SJSA1 (cell line): ENCODE measurements at regions not wholly inside any gene's neighbourhood (a gene's known extent, or its start where the extent isn't known, plus 50 kb on each side); places are given as distances from the start of the nearest gene placed in this dataset.

Experiments
- DNase-seq, 2 experiments: peaks; one replicate each; pipeline ENCODE4 v3.0.0-alpha.2; 2015 to 2020; ENCODE audit warnings: low spot score in 2 of 2, low read depth in 1 of 2
- H3K27ac ChIP-seq: fragments of 250-450 bp; sonication (Bioruptor Pico); 2 replicates; pipeline ENCODE4 v1.5.1; 2020; ENCODE audit warnings: mild to moderate bottlenecking, moderate library complexity
- H3K27me3 ChIP-seq: fragments of 250-450 bp; sonication (Bioruptor Pico); replicated peaks from 2 replicates; pipeline ENCODE4 v1.5.1; 2020; ENCODE audit warnings: mild to moderate bottlenecking, moderate library complexity
- H3K36me3 ChIP-seq: fragments of 250-450 bp; sonication (Bioruptor Pico); 2 replicates; pipeline ENCODE4 v1.5.1; 2020; ENCODE audit warnings: mild to moderate bottlenecking
- H3K4me1 ChIP-seq: fragments of 250-450 bp; sonication (Bioruptor Pico); replicated peaks from 2 replicates; pipeline ENCODE4 v1.6.1; 2021; ENCODE audit warnings: mild to moderate bottlenecking
- H3K4me3 ChIP-seq: fragments of 250-450 bp; sonication (Bioruptor Pico); 2 replicates; pipeline ENCODE4 v1.5.1; 2020; ENCODE audit warnings: mild to moderate bottlenecking
- H3K9me3 ChIP-seq: fragments of 250-450 bp; sonication (Bioruptor Pico); replicated peaks from 2 replicates; pipeline ENCODE4 v1.5.1; 2020; ENCODE audit warnings: mild to moderate bottlenecking

DNA sequence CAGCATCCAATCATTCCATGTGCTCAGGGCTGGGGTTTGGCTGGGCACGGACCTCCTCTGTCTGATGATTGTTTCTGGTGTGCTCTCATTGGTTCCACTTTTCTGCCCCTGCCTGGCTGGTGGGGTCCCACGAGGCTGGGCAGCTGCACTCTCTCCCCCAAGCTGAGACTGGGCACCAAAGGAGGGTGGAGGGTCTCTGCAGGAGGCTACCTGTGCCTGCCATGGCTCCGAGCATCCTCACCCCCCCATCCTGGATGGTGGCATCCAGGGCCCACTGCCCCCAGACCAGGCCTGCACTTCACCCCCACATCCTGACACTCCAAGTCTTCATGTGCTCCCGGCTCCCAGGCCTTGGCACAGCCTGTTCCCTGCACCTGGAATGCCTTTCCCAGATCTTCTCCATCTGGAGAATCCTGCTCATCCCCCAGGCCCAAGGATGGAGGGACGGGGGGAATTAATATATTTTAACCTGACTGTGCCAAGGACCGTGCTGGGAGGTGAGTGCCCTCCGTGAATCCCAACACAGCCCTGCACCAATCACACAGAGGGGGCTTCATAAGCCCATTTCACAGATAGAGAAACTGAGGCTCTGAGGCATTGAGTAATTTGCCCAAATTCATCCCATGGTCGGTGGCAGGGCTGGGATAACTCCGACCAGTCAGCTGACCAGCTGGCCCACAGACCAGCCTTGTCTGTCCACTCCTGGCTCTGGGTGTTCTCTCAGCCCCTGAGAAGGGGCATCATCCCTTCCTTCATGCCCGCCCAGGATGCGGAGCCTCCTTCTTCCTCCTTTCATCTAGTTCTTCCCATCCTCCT, 403.4 kb downstream of the MATN1 start:
- no peaks in the 10 kb centered on the region for H3K4me1 ChIP-seq
- no peaks in the 10 kb centered on the region; the same call in 1 of the 2 replicates for H3K9me3 ChIP-seq
- DNase-seq: peak in 1 of 2 experiments; percentile 22
- no peak overlapping the region for H3K27ac ChIP-seq
- no peak overlapping the region for H3K4me3 ChIP-seq
- no peaks in the 10 kb centered on the region; the same call in 1 of the 2 replicates for H3K27me3 ChIP-seq
- no peaks in the 10 kb centered on the region for H3K36me3 ChIP-seq

DNA sequence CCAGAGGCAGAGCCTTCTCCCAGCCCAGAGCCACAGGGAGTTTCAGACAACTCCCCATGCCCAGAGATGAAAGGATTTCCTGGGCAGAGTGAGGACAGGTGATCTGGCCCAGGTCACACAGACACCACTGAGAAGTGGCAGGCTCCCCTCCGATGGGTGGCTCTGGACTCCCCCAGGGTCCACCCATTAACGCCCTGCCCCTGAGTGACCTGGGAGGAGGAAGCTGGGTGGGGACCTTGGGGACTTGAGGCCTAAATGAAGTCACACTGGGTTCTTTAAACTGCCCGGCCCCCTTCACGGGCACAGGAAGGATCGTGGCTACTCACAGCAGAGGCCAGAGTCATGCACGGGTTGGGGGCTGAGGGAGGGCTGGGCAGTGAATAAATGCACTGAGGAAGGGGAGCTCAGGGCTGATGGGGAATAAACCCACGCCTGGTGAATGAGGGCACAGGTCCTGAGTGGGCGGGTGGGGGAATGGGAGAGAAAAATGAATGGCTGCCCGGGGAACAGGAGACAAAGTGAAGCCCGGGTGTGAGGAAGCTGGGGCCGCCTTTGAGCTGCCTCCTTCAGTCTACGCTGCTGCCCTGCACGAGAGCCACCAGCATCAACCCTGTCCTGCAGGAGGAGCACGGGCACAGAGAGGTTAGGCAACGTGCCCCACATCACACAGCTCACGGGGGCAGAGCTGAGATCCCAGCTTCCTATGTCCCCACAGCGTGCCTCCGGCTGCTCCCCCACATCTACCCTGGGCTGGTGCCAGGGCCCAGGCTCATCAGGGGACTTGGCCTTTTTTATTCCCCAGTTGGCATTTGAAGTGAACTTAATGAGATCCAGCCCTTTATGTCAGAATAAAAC, 404.3 kb downstream of the MATN1 start:
- H3K4me3 ChIP-seq: no peak overlapping the region
- peak in 1 of 2 experiments; percentile 26 for DNase-seq

DNA sequence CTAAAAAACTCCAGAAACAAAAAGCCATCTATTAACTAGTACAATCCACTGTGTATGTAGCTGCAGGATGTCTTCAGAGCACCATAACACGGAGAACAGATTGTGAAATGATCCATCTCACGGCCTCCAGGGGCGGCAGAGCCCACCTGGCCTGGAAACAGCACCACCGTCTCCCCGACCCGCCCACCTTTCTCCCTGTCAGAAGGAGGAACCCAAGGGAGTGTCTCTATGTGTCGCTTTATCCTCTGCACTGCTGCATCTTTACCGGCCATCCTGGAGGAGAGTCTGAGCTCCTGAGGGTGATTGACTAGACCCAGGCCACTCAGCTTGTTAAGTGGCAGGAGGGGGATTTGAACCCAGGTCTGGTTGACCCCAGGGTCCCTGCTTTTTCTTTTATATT, 405.0 kb downstream of the MATN1 start:
- Histone ChIP-seq H3K9me3 (no peaks in the 10 kb centered on the region; the same call in 1 of the 2 replicates), H3K4me3 (no peak overlapping the region), H3K27me3 (no peaks in the 10 kb centered on the region; the same call in none of the 2 replicates), H3K27ac (no peak overlapping the region), H3K36me3 (no peaks in the 10 kb centered on the region), H3K4me1 (no peaks in the 10 kb centered on the region)
- DNase-seq: peak in 1 of 2 experiments; percentile 24

More for the DNA sequence above, 404.3 kb downstream of the MATN1 start:
- H3K4me1 ChIP-seq: no peaks in the 10 kb centered on the region
- no peaks in the 10 kb centered on the region for H3K36me3 ChIP-seq
- H3K27me3 ChIP-seq: no peaks in the 10 kb centered on the region; the same call in none of the 2 replicates
- H3K27ac ChIP-seq: no peak overlapping the region
- H3K9me3 ChIP-seq: no peaks in the 10 kb centered on the region; the same call in 1 of the 2 replicates

DNA sequence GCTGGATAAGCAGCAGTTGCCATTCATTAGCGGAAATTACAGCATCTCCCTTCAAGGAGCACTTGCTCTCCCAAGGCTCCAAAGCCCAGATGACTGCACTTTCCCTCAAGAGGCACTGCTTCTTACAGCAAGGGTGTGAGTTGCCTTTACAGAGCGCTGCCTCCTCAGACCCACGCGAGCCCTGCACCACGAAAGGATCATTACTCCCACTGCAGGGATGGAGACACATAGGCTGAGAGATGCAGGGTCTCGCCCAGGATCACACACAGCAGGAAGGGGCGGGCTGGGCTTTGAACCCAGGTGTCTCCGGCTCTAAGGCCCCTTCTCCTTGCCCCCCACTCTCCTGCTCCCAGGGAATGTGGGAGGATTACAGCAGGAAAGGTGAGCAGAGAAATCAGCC, 405.5 kb downstream of the MATN1 start:
- Histone ChIP-seq H3K4me1 (no peaks in the 10 kb centered on the region), H3K4me3 (no peak overlapping the region), H3K36me3 (no peaks in the 10 kb centered on the region), H3K9me3 (no peaks in the 10 kb centered on the region; the same call in 1 of the 2 replicates), H3K27me3 (no peaks in the 10 kb centered on the region; the same call in none of the 2 replicates), H3K27ac (no peak overlapping the region)
- peak in 1 of 2 experiments; percentile 15 for DNase-seq

DNA sequence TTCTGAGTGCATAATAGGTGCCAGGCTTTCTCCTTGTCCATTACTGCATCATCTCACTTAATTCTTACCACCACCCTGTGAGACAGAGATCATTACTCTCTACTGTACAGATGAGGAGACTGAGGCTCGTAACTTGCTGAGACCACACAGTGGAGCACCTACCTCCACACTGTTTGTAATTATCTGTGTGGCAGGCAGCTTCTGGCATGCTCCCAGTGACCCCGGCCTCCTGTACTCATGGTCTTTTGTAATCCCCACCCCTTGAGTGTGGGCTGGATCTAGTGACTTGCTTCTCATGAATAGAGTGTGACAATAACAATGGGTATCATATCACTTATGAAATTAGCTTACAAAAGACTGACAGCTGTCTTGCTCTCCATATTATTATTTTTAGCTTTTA, 407.3 kb downstream of the MATN1 start:
- peak in 1 of 2 experiments; percentile 27 for DNase-seq
- H3K27ac ChIP-seq: no peak overlapping the region
- no peaks in the 10 kb centered on the region for H3K4me1 ChIP-seq
- no peaks in the 10 kb centered on the region; the same call in 1 of the 2 replicates for H3K9me3 ChIP-seq
- H3K4me3 ChIP-seq: no peak overlapping the region
- no peaks in the 10 kb centered on the region for H3K36me3 ChIP-seq
- no peaks in the 10 kb centered on the region; the same call in none of the 2 replicates for H3K27me3 ChIP-seq

DNA sequence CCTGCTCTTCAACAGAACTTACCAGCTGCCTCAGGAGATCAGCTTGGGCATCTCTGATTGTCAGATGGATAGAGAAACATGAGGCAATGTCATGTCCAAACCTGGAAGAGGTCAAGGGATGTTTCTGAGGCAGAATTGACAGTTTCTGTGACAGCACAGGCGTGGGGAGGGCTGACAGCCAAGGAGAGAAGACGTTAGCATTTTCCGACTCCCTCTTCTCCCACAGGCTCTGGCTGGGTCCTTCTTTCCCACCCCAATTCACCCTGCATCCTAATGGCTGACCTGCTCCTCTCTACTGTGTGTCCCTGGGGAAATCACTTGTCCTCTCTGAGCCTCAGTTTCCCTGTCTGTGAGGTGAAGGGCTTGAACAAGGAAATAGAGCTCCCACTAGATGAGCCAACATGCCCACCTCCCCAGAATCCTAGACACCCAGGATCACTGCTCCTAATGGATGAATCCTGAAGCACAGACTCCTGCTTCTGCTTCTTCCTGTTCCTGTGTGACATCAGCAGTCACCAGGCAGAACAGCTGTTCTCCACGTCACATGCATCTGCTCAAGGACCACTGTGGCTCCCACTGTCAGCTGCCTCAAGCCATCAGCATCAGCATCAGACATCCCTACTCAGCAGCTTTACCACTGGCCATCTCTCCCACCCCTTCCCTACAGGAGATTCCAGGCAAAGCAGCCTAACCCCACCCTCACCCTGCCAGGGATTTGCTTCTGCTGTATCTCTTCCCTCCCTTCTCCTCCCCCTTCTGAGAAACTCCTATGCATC, 408.0 kb downstream of the MATN1 start:
- no peaks in the 10 kb centered on the region; the same call in none of the 2 replicates for H3K27me3 ChIP-seq
- no peak overlapping the region for H3K4me3 ChIP-seq
- H3K9me3 ChIP-seq: no peaks in the 10 kb centered on the region; the same call in 1 of the 2 replicates
- peak in 1 of 2 experiments; percentile 35 for DNase-seq
- H3K4me1 ChIP-seq: no peaks in the 10 kb centered on the region
- no peaks in the 10 kb centered on the region for H3K36me3 ChIP-seq
- H3K27ac ChIP-seq: no peak overlapping the region

DNA sequence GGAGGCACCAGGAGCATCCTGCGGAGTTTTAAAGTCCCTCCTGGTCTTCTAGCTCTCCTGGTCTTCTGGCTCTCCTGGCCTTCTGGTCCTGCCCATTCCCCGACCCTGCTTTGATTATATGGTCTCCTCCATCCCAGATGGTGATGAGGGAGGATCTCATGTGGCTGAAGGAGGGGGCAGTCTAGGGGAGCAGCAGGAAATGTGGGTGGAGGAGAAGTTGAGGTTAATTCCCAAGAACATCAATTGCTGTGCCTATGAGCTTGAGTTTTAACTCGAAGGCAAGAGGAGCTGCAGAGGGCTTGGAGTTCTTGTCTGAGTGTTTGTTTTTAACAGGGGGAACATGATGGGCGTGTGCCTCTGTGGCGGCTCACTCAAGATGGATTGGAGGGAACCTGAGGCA, 408.8 kb downstream of the MATN1 start:
- Histone ChIP-seq H3K9me3 (no peaks in the 10 kb centered on the region; the same call in 1 of the 2 replicates), H3K27me3 (no peaks in the 10 kb centered on the region; the same call in none of the 2 replicates), H3K4me1 (no peaks in the 10 kb centered on the region), H3K4me3 (no peak overlapping the region), H3K27ac (no peak overlapping the region), H3K36me3 (no peaks in the 10 kb centered on the region)
- no peak for DNase-seq

DNA sequence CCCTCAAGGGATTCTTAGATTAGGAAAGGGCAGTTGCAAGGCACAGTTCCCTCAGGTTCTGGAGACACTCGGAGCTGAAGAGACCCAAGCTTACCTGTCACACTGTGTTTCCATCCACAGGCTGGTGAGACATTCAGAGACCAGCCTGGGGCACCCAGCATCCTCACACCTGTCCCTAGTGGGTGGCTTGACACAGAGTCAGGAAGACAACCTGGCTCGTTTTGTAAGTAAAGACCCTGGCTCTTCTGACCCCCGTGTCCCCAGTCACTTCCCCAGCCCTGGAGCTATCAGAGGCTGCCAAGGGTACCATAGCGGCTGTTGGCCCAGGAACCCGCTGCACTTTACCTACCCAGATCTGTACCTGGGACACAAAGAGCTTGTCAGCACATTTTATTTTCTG, 409.8 kb downstream of the MATN1 start:
- Histone ChIP-seq H3K4me1 (no peaks in the 10 kb centered on the region), H3K27me3 (no peaks in the 10 kb centered on the region; the same call in none of the 2 replicates), H3K36me3 (no peaks in the 10 kb centered on the region), H3K27ac (no peak overlapping the region), H3K9me3 (no peaks in the 10 kb centered on the region; the same call in 1 of the 2 replicates), H3K4me3 (no peak overlapping the region)
- peak in 1 of 2 experiments; percentile 22 for DNase-seq

DNA sequence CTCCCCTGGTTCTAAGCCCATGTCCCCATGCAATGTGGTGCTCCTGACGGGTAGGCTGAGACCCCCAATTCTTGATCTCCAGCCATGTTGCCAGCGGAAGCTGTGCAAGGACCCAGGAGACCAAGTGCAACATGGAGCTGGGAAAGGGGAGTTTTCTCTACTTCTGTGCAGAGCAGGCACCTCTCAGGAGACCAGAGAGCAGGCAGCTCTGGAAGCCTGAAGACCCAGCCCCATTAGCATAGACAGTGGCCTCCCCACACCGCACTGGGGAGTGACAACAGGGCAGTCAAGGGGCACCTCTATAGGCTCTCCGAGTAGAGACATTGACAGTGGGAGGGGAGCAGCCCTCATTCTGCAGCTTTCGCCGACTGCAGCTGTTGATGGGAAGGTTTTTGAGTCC, 410.2 kb downstream of the MATN1 start:
- no peaks in the 10 kb centered on the region for H3K36me3 ChIP-seq
- H3K27ac ChIP-seq: no peak overlapping the region
- no peaks in the 10 kb centered on the region; the same call in 1 of the 2 replicates for H3K9me3 ChIP-seq
- H3K27me3 ChIP-seq: no peaks in the 10 kb centered on the region; the same call in none of the 2 replicates
- peak in 1 of 2 experiments; percentile 26 for DNase-seq
- no peak overlapping the region for H3K4me3 ChIP-seq
- no peaks in the 10 kb centered on the region for H3K4me1 ChIP-seq

DNA sequence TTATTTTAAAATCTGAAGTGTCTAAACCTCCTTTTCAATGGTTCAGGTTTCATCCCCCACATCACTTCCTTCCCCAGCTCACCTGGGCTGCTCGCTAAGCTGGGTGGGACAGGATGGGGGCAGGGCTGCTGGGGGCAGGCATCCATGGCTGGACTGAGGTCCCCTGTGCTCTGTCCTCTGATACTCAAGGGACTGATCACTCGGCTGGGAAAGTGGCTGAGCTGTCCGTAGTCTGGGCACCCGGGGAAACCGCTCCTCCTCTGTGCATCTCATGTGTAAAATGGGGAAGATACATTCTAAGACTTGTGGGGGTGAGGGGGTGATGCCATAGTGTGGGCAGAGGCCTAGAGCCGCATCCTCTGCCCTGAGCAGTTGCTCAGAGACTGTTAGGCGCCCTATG, 411.2 kb downstream of the MATN1 start:
- H3K4me1 ChIP-seq: no peaks in the 10 kb centered on the region
- peak in 1 of 2 experiments; percentile 30 for DNase-seq
- no peak overlapping the region for H3K27ac ChIP-seq
- no peaks in the 10 kb centered on the region; the same call in none of the 2 replicates for H3K27me3 ChIP-seq
- no peaks in the 10 kb centered on the region for H3K36me3 ChIP-seq
- H3K4me3 ChIP-seq: no peak overlapping the region
- no peaks in the 10 kb centered on the region; the same call in 1 of the 2 replicates for H3K9me3 ChIP-seq

DNA sequence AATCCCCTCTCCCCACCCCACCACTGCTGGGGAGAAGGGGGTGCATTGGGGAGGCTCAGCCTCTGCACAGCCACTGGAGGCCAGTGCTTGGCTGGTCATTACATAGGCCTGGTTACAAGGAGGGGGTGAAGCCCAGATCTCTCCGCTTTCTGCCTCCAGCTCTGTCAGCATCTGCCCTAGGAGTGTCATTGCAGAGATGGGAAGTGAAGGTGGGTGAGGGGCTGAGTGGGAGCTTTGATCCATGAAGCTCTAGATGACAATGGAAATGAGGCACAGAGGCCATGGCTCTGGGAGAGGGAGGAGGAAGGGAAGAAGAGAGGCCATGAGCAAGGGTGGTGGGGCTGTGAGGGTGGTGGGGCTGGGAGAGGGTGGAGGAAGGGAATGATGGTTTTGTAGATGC, 411.6 kb downstream of the MATN1 start:
- Histone ChIP-seq H3K27me3 (no peaks in the 10 kb centered on the region; the same call in 1 of the 2 replicates), H3K27ac (no peak overlapping the region), H3K4me3 (no peak overlapping the region), H3K4me1 (no peaks in the 10 kb centered on the region), H3K36me3 (no peaks in the 10 kb centered on the region), H3K9me3 (no peaks in the 10 kb centered on the region; the same call in 1 of the 2 replicates)
- DNase-seq: no peak

DNA sequence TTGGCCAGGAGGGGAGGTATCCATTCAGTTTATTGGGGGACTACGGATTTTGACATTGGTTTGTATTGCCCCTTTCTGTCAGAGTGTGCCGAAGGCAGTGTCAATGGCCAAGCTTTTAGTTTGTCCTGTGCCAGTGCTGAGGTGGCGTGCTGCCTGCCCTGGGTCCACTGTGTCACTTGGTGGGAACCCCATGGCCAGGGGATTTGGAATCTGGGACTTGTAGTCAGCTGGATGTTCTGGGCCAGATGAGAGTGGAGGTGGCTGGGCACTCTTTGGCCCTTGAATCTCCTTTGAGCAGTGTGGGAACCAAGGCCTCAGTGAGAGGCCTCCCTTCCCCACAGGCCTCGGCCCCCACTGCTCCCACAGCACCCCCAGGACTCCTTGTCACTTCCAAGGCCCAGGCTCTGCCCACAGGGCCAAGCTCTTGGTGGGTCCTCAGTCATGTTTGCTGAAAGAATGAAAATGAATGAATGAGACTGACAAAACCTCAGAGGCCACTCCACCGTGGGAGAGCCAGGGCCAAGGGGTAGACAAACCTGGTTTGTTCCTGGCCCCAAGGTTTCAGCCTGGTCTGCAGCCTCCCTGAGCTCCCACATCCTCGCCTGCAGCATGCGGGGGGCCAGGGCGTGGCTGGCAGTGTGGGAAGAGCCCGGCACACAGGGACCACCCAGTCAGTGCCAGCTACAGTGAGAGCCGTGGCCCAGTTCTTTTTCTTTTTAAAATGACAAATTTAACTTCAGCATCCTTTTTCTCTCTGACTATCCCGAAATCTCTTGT, 412.2 kb downstream of the MATN1 start:
- H3K27ac ChIP-seq: no peak overlapping the region
- no peak overlapping the region for H3K4me3 ChIP-seq
- H3K27me3 ChIP-seq: no peaks in the 10 kb centered on the region; the same call in 1 of the 2 replicates
- no peaks in the 10 kb centered on the region for H3K36me3 ChIP-seq
- no peaks in the 10 kb centered on the region for H3K4me1 ChIP-seq
- DNase-seq: peak in 1 of 2 experiments; percentile 22
- no peaks in the 10 kb centered on the region; the same call in 1 of the 2 replicates for H3K9me3 ChIP-seq
